ENCODE measurements at regions not wholly inside any gene's neighbourhood (a gene's known extent, or its start where the extent isn't known, plus 50 kb on each side); places are given as distances from the start of the nearest gene placed in this dataset.
"Not testable (repeated sequence)": the region's sequence is repeated elsewhere in the genome, so short reads cannot be mapped to it uniquely, and the experiment has no call there.

- DNase-seq: no peak
Observed at GRCh38 chr4:19024047-19024446, 1002.5 kb upstream of the LCORL start.

GRCh38 chr4:19021617-19022016, 1000.1 kb upstream of the LCORL start:
- no peak for DNase-seq

GRCh38 chr4:19016550-19016949, 995.0 kb upstream of the LCORL start:
- not testable (repeated sequence) for DNase-seq

GRCh38 chr4:19014594-19014993, 993.0 kb upstream of the LCORL start:
- no peak for DNase-seq

- no peak for DNase-seq
Observed at GRCh38 chr4:19010761-19011160, 989.2 kb upstream of the LCORL start.

- no peak for DNase-seq
Observed at GRCh38 chr4:19009881-19010280, 988.3 kb upstream of the LCORL start.

GRCh38 chr4:19005211-19005610, 983.7 kb upstream of the LCORL start:
- DNase-seq: no peak

GRCh38 chr4:19002170-19002569, 980.6 kb upstream of the LCORL start:
- DNase-seq: no peak

- DNase-seq: no peak
Observed at GRCh38 chr4:18999595-18999994, 978.0 kb upstream of the LCORL start.

GRCh38 chr4:18981234-18981615, 959.7 kb upstream of the LCORL start:
- DNase-seq: no peak

GRCh38 chr4:18980516-18981233, 959.1 kb upstream of the LCORL start:
- DNase-seq: no peak

GRCh38 chr4:18976884-18977283, 955.3 kb upstream of the LCORL start:
- no peak for DNase-seq

GRCh38 chr4:18975916-18976808, 954.6 kb upstream of the LCORL start:
- no peak for DNase-seq

- DNase-seq: no peak
Observed at GRCh38 chr4:18973296-18973695, 951.7 kb upstream of the LCORL start.

GRCh38 chr4:18961879-18962278, 940.3 kb upstream of the LCORL start:
- DNase-seq: no peak

- no peak for DNase-seq
Observed at GRCh38 chr4:18961266-18961665, 939.7 kb upstream of the LCORL start.

GRCh38 chr4:18957716-18958115, 936.2 kb upstream of the LCORL start:
- no peak for DNase-seq

GRCh38 chr4:18954538-18954937, 933.0 kb upstream of the LCORL start:
- DNase-seq: no peak

- no peak for DNase-seq
Observed at GRCh38 chr4:18953613-18954012, 932.1 kb upstream of the LCORL start.

- no peak for DNase-seq
Observed at GRCh38 chr4:18945464-18945863, 923.9 kb upstream of the LCORL start.

GRCh38 chr4:18942874-18943273, 921.3 kb upstream of the LCORL start:
- DNase-seq: no peak

- no peak for DNase-seq
Observed at GRCh38 chr4:18938343-18939099, 917.0 kb upstream of the LCORL start.

GRCh38 chr4:18937746-18938145, 916.2 kb upstream of the LCORL start:
- no peak for DNase-seq

All from C1 segment of cervical spinal cord (tissue), 14 donors.